ENCODE measurements at regions not wholly inside any gene's neighbourhood (a gene's known extent, or its start where the extent isn't known, plus 50 kb on each side); places are given as distances from the start of the nearest gene placed in this dataset.
A peak's percentile ranks its signal among the peaks of the same experiment; 100 is the strongest.

DNA sequence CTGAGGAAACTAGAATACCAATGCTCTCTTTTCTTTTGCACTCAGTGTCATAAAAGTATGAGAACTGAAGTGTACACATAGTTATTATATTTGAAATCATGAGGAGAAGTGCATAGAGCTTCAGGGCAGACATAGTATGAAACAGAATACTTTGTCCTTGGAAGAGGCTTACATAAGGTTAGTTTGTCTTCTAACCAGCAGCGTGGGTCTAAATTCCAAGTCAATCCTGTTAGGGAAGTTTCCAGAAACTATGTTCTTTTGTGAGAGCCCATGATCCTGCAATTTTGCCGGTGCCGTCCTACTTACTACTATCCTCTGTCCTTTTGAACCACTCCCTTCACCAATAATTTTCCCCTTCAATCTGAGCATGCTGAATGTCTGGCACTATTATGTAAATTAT is 156.2 kb downstream of the PABPC4L start:
- intact Hi-C loops (cut with micrococcal nuclease; ENCODE audit: unreplicated experiment) = no loop called here
- Mint-ChIP-seq H3K9me3 (ENCODE audit: low read depth, unreplicated experiment) (peaks cover 2% of the 10 kb centered on the region), H3K4me3 (ENCODE audit: low read depth, unreplicated experiment) (no peak overlapping the region), H3K27me3 (ENCODE audit: unreplicated experiment) (no peaks in the 10 kb centered on the region), H3K4me1 (ENCODE audit: low read depth, unreplicated experiment) (no peaks in the 10 kb centered on the region), H3K36me3 (ENCODE audit: insufficient read depth, unreplicated experiment) (no peaks in the 10 kb centered on the region), H3K27ac (ENCODE audit: unreplicated experiment) (no peak overlapping the region)
- CTCF ChIA-PET = no interaction called here
- no peak for DNase-seq
- no TSS peak for BruUV-seq (replicated peaks)
- TF ChIP-seq, protein P1, sequence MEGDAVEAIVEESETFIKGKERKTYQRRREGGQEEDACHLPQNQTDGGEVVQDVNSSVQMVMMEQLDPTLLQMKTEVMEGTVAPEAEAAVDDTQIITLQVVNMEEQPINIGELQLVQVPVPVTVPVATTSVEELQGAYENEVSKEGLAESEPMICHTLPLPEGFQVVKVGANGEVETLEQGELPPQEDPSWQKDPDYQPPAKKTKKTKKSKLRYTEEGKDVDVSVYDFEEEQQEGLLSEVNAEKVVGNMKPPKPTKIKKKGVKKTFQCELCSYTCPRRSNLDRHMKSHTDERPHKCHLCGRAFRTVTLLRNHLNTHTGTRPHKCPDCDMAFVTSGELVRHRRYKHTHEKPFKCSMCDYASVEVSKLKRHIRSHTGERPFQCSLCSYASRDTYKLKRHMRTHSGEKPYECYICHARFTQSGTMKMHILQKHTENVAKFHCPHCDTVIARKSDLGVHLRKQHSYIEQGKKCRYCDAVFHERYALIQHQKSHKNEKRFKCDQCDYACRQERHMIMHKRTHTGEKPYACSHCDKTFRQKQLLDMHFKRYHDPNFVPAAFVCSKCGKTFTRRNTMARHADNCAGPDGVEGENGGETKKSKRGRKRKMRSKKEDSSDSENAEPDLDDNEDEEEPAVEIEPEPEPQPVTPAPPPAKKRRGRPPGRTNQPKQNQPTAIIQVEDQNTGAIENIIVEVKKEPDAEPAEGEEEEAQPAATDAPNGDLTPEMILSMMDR (IDR thresholded peaks at IDR 0.05; ENCODE audit: unreplicated experiment) = no peak

DNA sequence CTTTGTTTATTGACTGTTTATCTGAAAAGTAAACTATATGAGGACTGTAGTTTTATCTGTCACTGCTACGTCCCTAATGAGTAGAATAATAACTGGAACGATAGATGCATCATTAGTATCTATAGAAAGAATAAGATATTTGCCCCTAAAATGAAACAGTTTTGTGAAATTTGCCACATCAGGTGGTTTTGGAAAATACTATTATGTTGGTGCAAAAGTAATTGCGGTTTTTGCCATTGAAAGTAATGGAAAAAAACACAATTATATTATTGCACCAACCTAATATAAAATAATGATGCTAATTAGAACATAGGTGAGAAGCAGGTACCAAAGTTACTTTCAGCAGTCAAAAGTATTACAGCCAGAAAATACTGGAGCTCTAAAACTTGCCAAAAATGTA is 158.3 kb downstream of the PABPC4L start:
- no peak overlapping the region for H3K4me3 Mint-ChIP-seq (ENCODE audit: low read depth, unreplicated experiment)
- CTCF ChIA-PET = no interaction called here
- TF ChIP-seq, protein P1 (IDR thresholded peaks at IDR 0.05; ENCODE audit: unreplicated experiment) = no peak
- intact Hi-C loops (cut with micrococcal nuclease; ENCODE audit: unreplicated experiment) = no loop called here
- peaks cover 7% of the 10 kb centered on the region for H3K9me3 Mint-ChIP-seq (ENCODE audit: low read depth, unreplicated experiment)
- no peaks in the 10 kb centered on the region for H3K27me3 Mint-ChIP-seq (ENCODE audit: unreplicated experiment)
- H3K4me1 Mint-ChIP-seq (ENCODE audit: low read depth, unreplicated experiment) = no peaks in the 10 kb centered on the region
- no TSS peak for BruUV-seq (replicated peaks)
- no peak overlapping the region for H3K27ac Mint-ChIP-seq (ENCODE audit: unreplicated experiment)
- no peaks in the 10 kb centered on the region for H3K36me3 Mint-ChIP-seq (ENCODE audit: insufficient read depth, unreplicated experiment)
- no peak for DNase-seq

DNA sequence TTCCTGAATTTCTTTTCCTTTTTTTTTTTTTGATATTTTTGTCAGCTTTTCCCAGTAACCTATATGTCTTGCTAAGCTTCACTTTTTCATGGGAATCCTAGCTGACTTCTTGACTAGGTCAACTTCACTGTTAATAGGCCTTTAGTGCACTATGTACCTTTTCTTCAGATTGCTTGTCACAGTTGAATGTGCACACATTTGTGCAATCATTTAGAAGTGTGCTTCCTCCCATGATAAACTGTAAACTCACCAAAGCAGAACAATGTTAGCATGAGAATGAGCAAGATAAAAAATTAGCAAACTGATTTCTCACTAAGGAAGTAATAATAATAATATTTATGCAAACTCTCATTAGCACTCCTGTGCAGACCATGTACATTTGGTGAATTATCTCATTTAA is 173.2 kb downstream of the PABPC4L start:
- Mint-ChIP-seq H3K36me3 (ENCODE audit: insufficient read depth, unreplicated experiment) (no peaks in the 10 kb centered on the region), H3K4me3 (ENCODE audit: low read depth, unreplicated experiment) (no peak overlapping the region), H3K9me3 (ENCODE audit: low read depth, unreplicated experiment) (no peaks in the 10 kb centered on the region), H3K27me3 (ENCODE audit: unreplicated experiment) (no peaks in the 10 kb centered on the region), H3K27ac (ENCODE audit: unreplicated experiment) (peak overlapping the region; percentile 80), H3K4me1 (ENCODE audit: low read depth, unreplicated experiment) (no peaks in the 10 kb centered on the region)
- TF ChIP-seq, protein P1 (IDR thresholded peaks at IDR 0.05; ENCODE audit: unreplicated experiment) = no peak
- BruUV-seq (replicated peaks) = no TSS peak
- CTCF ChIA-PET = no interaction called here
- intact Hi-C loops (cut with micrococcal nuclease; ENCODE audit: unreplicated experiment) = no loop called here
- no peak for DNase-seq

DNA sequence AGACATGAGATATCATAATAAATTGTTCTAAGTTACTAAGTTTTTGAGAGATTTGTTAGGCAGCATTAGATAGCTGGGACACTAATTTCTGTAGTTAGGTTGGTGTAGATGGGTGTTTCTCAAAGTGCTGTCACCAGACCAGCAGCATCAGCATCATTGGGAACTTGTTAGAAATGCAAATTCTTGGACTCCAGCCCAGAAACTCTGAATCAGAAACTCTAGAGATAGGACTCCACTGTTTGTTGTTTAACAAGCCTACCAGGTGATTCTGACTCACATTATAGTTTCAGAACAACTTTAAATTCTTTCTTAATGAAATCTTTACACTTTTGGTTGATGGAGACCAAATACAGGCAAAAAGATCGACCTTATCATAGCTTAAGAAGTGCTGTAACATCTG is 173.7 kb downstream of the PABPC4L start:
- DNase-seq = peak; percentile 33
- no peaks in the 10 kb centered on the region for H3K9me3 Mint-ChIP-seq (ENCODE audit: low read depth, unreplicated experiment)
- no peaks in the 10 kb centered on the region for H3K27me3 Mint-ChIP-seq (ENCODE audit: unreplicated experiment)
- CTCF ChIA-PET = interaction anchor here (0.6 kb wide), 1 partner anchor 881 kb away, joined by 3 read pairs; no protein-coding TSS in a partner anchor
- TF ChIP-seq, protein P1 (IDR thresholded peaks at IDR 0.05; ENCODE audit: unreplicated experiment) = no peak
- peak overlapping the region; percentile 80 for H3K27ac Mint-ChIP-seq (ENCODE audit: unreplicated experiment)
- H3K36me3 Mint-ChIP-seq (ENCODE audit: insufficient read depth, unreplicated experiment) = no peaks in the 10 kb centered on the region
- BruUV-seq (replicated peaks) = no TSS peak
- no peaks in the 10 kb centered on the region for H3K4me1 Mint-ChIP-seq (ENCODE audit: low read depth, unreplicated experiment)
- no peak overlapping the region for H3K4me3 Mint-ChIP-seq (ENCODE audit: low read depth, unreplicated experiment)
- intact Hi-C loops (cut with micrococcal nuclease; ENCODE audit: unreplicated experiment) = no loop called here

Measured in Calu3 (cell line).